Right lobe of liver (tissue), 6 donors: ENCODE measurements at regions not wholly inside any gene's neighbourhood (a gene's known extent, or its start where the extent isn't known, plus 50 kb on each side); places are given as distances from the start of the nearest gene placed in this dataset.

Experiments
- ATAC-seq, 4 donors: fragments of 200-7000 bp; cut with Tn5 transposase; one replicate each; pipeline ENCODE4 v1.9.1; 2020; ENCODE audit warnings: mild to moderate bottlenecking in 4 of 4, moderate library complexity in 4 of 4
- DNase-seq, 3 donors: peaks; one replicate each; pipeline ENCODE4 v3.0.0-alpha.2; 2020
- H3K27ac ChIP-seq, 3 donors: fragments of 200-600 bp; one replicate each; pipeline ENCODE4 v1.8.0; 2022
- H3K27me3 ChIP-seq, 2 donors: fragments of 200-600 bp; one replicate each; pipeline ENCODE4 v1.8.0; 2022
- H3K36me3 ChIP-seq, 4 donors: fragments of 200-600 bp; sonication (generic) in 1 of 4; one replicate each; pipeline versions ENCODE4 v1.5.1 to v1.8.0; 2017 to 2022; ENCODE audit warnings: control low read depth in 1 of 4
- H3K4me1 ChIP-seq, 4 donors: fragments of 200-600 bp; sonication (generic) in 1 of 4; one replicate each; pipeline versions ENCODE4 v1.5.1 to v1.8.0; 2017 to 2022; ENCODE audit warnings: control low read depth in 1 of 4
- H3K4me3 ChIP-seq, 3 donors: fragments of 200-600 bp; one replicate each; pipeline ENCODE4 v1.8.0; 2022
- H3K9me3 ChIP-seq, 4 donors: fragments of 200-600 bp; sonication (generic) in 1 of 4; one replicate each; pipeline versions ENCODE4 v1.5.1 to v1.8.0; 2017 to 2022; ENCODE audit warnings: control low read depth in 1 of 4
- CTCF ChIP-seq, 4 donors: fragments of 200-600 bp in 3 of 4; fragments of 450-650 bp in 1 of 4; IDR thresholded peaks; one replicate each; pipeline versions ENCODE4 v1.5.1 to v1.8.0; 2016 to 2022; ENCODE audit warnings: antibody characterized with exemption in 4 of 4, mild to moderate bottlenecking in 2 of 4
- POLR2A ChIP-seq: fragments of 450-650 bp; IDR thresholded peaks from one replicate; pipeline ENCODE4 v1.6.1; 2017; ENCODE audit warnings: antibody characterized with exemption, mild to moderate bottlenecking
- WGBS: methylation state at CpG from one replicate; pipeline ENCODE4 v1.1.6; 2018; ENCODE audit warnings: low coverage, low lambda C conversion rate; ENCODE audit not compliant: insufficient coverage; ENCODE audit errors: missing lambda C conversion rate; 5-methylcytosine and 5-hydroxymethylcytosine counted together
- intact Hi-C, 2 donors: fragments of 100-400 bp; cut with DNase I; formaldehyde crosslinking; loops; one replicate each; pipeline versions ENCODE4 v1.11.2 to v1.14.1; 2022
- donor health status: DM: no; HTN: yes; CAD: no.
- donor health status: DM: no; HTN: no; CAD: no.
- donor health status: DM: no; HTN: no; CAD: no.
- donor health status: DM: no; HTN: yes; CAD: no.
- donor health status: DM: no; HTN: yes; CAD: no.

- ATAC-seq (no peak), DNase-seq (no peak)
- intact Hi-C loops: no loop called here
These were observed 1317.2 kb downstream of the TBC1D22A start for GRCh38 chr22:48079505-48080290.

GRCh38 chr22:48078825-48079224, 1316.4 kb downstream of the TBC1D22A start:
- no peak overlapping the region for H3K4me3 ChIP-seq
- no peaks in the 10 kb centered on the region for H3K9me3 ChIP-seq
- ATAC-seq (no peak), DNase-seq (no peak)
- WGBS: 41% methylated on average over 2 of the region's 5 CpGs
- TF ChIP-seq CTCF (IDR thresholded peaks at IDR 0.05) (no peak), POLR2A (no peak)
- intact Hi-C loops: no loop called here
- H3K4me1 ChIP-seq: no peaks in the 10 kb centered on the region
- H3K36me3 ChIP-seq: no peaks in the 10 kb centered on the region
- H3K27me3 ChIP-seq: no peaks in the 10 kb centered on the region
- no peak overlapping the region for H3K27ac ChIP-seq

More at GRCh38 chr22:48079505-48080290, 1317.2 kb downstream of the TBC1D22A start:
- Histone ChIP-seq H3K4me1 (no peaks in the 10 kb centered on the region), H3K9me3 (no peaks in the 10 kb centered on the region), H3K4me3 (no peak overlapping the region), H3K36me3 (no peaks in the 10 kb centered on the region), H3K27ac (no peak overlapping the region), H3K27me3 (no peaks in the 10 kb centered on the region)
- no peak for TF ChIP-seq POLR2A
- TF ChIP-seq CTCF (IDR thresholded peaks at IDR 0.05): no peak
- WGBS: 60% methylated on average over 17 of the region's 21 CpGs

- WGBS: 24% methylated on average over 3 of the region's 6 CpGs
- no peaks in the 10 kb centered on the region for H3K36me3 ChIP-seq
- ATAC-seq (no peak), DNase-seq (no peak)
- no peaks in the 10 kb centered on the region for H3K9me3 ChIP-seq
- no peak overlapping the region for H3K27ac ChIP-seq
- no peaks in the 10 kb centered on the region for H3K27me3 ChIP-seq
- no peak for TF ChIP-seq POLR2A
- TF ChIP-seq CTCF (IDR thresholded peaks at IDR 0.05): no peak
- intact Hi-C loops: no loop called here
- no peaks in the 10 kb centered on the region for H3K4me1 ChIP-seq
- H3K4me3 ChIP-seq: no peak overlapping the region
These were observed 1315.2 kb downstream of the TBC1D22A start for GRCh38 chr22:48077699-48078098.

GRCh38 chr22:48076008-48076407, 1313.6 kb downstream of the TBC1D22A start:
- ATAC-seq (no peak), DNase-seq (no peak)
- no peak for TF ChIP-seq CTCF (IDR thresholded peaks at IDR 0.05)
- no peak for TF ChIP-seq POLR2A
- intact Hi-C loops: no loop called here
- H3K4me3 ChIP-seq: no peak overlapping the region
- 24% methylated on average over 2 of the region's 10 CpGs for WGBS
- H3K27me3 ChIP-seq: no peaks in the 10 kb centered on the region
- no peak overlapping the region for H3K27ac ChIP-seq
- H3K36me3 ChIP-seq: no peaks in the 10 kb centered on the region
- no peaks in the 10 kb centered on the region for H3K9me3 ChIP-seq
- H3K4me1 ChIP-seq: no peaks in the 10 kb centered on the region
